NCI-H1092 (cell line): ENCODE measurements at regions not wholly inside any gene's neighbourhood (a gene's known extent, or its start where the extent isn't known, plus 50 kb on each side); places are given as distances from the start of the nearest gene placed in this dataset.
"Not testable (repeated sequence)": the region's sequence is repeated elsewhere in the genome, so short reads cannot be mapped to it uniquely, and the experiment has no call there.

ENCODE experiments used
- DNase-seq: peaks from one replicate; lab custom pipeline; 2025; lab: John Stamatoyannopoulos, UW

DNA sequence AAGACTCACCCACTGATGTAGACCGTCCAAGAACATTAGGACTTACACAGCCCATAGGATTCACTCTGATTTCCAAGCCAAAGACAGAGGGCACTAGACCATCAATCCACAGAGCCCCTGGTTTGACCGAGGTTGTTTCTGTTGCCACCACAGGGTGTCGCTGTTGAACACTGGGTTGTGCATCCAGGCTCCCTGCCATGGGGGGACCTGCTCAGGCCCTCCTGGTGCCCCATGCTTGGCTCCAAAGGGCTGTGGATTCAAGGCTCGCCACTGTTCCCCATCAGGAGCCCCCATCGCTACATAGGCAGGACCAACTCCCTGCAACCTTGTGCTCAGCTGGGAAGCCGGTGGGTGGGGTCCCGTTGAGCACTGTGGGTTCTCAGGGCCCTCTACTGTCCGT lies 128.0 kb upstream of the ANO1 start:
- DNase-seq = no peak

DNA sequence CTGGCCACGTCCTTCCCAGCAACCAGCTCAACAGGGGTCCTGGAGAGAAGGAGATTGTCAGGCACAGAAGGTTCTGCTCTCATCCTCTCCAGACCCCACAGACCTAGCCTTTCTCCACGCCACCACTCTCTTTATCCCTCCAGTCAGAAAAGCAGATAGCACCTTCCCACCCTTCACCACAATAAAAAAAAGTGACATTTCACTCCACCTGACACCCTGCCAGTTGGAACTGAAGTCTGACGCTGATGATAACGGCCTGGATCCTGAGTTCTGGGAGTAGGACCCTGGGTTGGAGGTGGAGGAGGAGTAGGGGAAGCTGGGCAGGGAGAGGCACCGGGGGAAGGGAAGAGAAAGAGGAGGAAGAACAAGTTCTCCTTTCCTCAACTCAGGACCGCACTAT lies 127.5 kb upstream of the ANO1 start:
- no peak for DNase-seq

DNA sequence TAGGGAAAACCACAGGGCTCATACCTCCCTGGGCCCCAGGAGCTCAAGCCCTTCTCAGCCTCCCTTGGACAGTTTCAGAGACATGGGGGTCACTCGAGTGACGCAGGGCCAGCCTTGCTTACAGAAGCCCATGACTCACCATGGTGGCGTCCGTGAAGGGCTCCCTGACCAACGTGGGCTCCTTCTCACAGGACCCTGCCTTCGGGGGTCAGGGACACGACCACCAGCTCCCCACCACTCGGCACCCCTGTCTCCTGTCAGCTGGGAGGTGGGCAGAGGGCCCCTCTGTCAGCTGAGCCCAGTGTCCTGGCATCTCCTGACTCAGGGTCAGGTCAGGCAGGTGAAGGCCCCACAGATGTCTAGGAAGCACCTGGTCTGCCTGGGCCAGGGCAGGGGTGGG lies 126.3 kb upstream of the ANO1 start:
- DNase-seq = no peak

DNA sequence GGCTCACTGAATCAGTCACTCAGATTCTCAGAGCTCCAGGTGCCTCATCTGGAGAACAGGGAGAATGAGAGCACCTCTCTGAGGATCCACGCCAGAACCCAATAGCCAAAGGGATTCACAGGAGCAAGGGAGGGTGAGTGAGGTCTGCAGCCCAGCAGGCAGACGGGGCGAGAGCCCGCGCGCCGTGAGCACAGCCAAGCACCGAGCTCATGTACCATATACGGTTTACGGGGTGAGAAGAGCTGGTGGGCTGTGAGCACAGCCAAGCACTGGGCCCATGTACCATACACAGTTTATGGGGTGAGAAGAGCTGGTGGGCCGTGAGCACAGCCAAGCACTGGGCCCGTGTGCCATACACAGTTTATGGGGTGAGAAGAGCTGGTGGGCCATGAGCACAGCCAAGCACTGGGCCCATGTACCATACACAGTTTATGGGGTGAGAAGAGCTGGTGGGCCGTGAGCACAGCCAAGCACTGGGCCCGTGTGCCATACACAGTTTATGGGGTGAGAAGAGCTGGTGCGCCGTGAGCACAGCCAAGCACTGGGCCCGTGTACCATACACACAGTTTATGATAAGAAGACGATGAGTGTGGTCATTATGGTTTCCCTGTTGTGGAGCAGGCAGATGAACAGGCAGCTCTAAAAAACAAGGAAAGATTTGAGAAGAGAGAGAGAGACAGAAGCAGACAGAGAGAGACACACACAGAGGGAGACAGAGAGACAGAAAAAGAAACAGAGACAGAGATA lies 125.7 kb upstream of the ANO1 start:
- DNase-seq = not testable (repeated sequence)

DNA sequence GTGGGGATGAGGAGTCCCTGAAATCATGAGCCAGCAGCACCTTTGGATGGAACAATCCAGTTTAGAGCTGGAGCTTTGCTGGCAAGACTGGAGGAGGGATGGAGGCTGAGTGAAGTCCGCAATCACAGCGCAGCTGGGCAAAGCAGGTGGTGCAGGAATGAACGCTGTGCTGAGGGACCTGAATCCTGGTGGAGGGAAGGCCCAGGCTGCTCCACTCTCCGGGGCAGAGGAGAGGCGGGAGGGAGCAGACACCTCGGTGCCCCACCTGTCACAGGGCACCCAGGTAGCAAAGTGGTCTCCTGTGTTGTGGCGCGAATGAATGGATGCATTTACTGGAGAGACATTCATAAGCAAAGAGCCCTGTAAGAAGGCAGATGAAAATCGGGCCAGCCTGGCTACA lies 124.8 kb upstream of the ANO1 start:
- DNase-seq = no peak

DNA sequence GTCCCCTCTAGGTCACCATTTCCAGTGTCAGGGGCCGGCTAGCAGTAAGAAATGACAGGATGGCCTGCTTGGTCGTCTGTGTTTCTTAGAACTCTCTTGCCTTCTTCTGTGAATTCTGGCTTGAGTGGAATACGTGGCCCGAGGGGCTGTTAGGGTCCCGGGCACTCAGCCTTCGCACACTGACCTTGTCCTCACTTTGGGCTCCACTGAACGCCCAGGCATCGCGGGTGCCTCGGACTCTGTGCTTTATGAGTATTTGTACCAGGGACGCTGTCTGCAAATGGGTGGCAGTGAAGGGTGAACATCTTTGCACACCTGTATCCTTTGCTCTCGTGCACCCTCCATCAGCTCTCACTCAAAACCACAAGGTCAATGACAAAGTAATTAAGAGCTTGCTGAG lies 123.4 kb upstream of the ANO1 start:
- no peak for DNase-seq

DNA sequence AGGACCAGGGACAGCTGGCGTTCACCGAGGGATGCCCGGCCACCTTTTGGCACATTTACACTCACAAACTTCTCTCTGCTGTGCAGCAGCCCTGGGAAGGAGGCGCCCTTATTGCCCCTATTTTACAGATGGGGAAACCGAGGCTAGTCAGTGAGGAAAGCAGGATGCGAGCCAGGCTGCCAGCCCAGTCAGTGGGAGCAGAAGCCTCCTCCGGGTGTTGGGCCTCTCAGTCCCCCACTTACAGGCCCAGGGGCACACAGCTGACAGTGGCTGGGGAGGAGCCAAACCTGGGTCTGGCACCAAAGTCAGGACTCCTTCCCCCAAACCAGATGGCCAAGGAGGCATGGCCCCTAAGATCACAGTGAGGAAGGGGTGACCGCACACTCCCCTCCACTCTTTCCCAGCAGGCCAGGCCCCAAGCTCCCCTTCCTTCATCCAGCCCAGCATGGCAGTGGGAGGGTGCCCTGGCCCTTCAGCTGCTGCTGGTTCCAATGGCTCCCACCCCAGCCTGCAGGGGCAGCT lies 121.4 kb upstream of the ANO1 start:
- DNase-seq = no peak

DNA sequence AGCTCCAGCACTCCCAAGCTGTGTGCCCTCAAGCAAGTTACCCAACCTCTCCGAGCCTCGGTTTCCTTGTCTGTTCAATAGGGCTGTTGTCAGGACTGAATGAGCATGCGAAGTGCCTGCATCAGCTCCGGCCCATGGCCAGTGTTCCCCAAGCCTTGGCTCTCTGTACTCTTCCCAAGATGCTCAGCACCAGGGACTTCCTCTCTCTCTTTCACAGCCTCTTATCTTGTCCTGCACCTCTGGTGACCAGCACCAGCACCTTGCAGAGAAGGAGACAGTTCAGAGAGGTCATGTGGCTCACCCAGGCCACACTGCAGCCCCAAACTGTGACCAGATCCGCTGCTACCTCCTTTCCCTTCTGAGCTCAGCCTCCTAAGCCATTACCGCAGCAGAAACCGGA lies 120.3 kb upstream of the ANO1 start:
- DNase-seq = no peak

DNA sequence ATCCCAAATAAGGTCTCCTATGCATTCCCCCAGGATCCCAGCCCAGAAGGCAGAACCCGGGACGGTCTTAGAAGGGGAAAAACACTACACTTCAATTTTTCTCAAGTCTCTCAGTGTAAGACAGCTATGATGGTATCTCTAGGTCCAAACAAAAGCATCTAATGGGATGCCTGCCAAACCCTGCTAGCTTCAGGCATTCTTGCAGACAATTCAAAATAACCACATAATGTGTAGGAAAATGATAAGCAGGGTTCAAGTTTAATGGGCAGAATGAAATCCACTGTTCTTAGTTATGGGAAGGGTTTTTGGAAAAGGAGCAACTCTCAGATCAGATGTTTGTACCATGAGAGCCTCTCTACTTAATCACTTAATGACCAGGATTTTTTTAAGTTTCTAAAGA lies 119.8 kb upstream of the ANO1 start:
- no peak for DNase-seq

DNA sequence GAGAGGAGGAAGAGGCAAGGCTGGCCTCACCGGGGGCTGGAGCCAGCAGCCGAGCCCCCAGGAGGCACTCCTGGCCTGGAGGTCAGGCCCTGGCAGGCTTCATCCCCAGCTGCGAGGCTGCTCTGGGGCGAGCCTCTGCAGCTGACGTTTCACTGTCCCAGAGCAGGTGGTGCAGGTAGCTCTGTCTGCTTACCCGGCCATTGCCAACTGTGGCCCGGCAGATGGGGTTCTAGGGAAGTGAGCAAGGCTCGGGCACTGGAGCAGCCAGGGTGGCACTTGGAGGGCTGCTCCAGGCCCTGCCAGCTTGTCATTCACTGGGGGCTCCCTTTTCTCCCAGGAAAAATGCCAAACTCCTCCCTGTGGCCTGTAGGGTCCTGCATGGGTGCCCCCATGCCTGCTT lies 118.7 kb upstream of the ANO1 start:
- DNase-seq = no peak

DNA sequence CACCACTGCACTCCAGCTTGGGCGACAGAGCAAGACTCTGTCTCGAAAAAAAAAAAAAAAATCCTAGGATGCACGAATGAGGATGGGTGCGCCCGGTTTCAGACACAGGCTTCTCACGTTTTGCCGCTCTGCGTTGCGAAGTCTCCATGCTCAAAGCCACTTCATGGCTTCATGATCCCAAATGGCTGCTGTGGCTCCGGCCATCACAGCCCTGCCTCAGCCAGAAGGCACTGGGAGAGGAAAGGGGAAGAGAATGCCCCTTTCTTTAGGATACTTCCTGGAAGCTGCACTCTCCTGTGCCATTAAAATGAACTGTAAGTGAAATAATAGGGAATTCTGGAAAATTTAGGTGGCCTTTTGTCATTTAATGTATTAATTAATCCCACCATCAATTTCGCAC lies 116.4 kb upstream of the ANO1 start:
- DNase-seq = no peak

DNA sequence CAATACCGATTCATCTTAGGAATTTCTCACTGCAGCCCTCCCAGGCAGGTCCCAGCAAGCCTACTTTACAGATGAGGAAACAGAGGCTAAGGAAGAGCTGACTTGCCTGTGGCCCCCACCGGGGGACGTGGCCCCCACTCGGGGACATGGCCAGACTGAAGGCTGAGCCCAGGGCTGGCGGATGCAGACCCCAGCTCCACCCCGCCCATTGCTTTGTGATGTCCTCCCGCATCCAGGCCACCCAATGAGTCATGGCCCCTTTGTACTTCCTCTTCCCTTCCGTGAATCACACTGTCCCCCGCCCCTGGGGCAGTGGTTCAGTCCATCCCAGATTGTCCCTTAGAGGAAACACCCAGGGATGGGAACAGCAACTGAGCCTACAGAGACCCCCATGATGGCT lies 116.0 kb upstream of the ANO1 start:
- DNase-seq = no peak

DNA sequence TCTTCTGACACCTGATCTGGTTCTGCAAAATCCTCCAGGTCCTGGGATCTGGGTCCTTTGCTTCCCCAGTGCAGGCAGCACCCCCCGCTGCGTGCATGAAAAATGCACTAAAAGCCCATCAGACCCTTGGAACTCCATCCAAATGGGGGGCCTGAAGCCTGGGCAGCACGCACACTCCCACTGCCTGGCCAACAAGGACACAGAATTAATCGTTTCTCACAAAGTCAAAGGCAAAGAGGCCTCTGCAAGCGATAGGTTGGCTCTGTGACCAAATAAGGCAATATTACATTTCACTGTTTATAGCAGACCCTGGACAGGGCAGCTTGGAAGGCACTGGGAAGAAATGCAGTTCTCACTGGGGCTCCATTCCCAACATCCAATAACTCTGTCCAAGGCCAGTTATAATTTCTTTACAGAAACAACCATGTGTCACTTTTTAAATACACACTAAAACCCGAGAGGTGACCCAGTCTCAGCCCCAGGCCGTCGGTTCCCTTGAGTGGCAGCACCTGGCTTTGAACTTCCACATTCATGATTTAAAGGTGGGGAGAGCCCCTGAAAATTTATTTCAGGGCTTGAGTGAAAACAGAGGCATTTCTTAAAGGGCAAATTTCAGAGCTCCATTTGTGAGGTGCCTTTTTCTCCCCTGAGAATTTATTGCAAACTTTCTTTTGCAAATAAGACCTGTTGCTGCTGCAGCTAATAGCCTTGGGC lies 114.4 kb upstream of the ANO1 start:
- DNase-seq = no peak

DNA sequence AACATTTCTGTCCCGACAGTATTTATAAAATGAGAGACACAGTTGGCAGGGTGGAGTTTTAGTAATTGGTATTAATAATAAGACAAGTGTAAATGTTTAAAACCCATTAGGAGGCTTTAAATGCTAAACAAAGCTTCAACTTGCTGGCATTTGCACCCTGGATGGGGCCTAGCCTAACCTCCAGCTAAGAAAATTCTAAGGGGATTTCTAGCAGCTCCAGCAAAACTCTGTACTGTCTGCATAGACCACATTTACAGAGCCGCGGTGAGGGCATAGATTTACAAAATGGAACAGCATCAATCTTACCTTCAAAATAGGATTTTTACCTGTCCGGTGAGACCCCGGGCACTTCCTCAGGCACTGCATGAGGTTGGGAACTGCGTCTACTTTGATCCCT lies 113.9 kb upstream of the ANO1 start:
- no peak for DNase-seq

DNA sequence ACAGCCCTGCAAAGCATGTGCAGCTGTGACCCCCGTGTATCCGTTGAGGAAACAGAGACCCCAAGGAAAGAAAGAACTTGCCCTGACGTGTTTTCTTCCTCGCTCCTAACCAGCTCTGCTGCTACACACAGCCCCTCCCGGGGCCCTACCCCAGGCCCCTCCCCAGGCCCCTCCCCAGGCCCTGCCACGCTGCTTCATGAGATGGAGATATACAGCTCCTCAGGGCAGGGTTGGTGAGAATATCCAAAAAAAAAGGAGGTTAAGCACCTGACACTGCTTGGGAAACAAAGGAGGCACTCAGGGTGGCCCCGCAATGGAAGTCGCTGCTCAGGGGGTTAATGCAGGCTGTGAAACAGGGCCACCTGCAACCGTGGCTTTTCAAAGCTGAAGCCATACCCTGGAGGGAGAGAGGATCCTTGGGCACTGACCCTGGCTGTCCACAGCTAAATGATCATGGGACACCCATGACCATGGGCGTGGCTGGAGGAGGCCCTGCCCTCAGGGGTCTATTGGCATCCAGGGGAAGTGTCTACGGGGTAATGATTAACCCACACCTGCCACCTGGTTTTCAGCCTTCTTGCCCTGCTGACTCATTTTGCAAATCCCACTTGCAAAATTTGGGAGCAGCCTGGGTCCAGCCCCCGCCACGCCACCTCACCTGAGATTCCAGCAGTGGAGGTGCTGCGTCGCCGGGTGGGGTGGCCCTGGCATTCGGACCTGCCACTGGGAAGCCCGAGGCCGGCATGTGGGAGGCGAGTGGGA lies 112.1 kb upstream of the ANO1 start:
- DNase-seq = no peak

DNA sequence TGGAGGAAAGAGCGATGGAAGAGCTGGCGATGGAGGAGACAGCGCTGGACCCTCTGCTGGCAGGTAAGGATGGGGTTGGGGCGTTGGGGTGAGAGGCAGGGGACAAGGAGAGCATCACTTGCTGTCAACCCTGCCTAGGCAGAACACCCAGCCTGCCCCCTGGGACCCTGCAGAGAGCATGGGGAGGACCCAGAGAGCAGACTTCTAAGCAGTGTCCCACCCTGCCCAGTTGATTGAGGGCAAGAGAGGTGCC lies 111.6 kb upstream of the ANO1 start:
- no peak for DNase-seq

DNA sequence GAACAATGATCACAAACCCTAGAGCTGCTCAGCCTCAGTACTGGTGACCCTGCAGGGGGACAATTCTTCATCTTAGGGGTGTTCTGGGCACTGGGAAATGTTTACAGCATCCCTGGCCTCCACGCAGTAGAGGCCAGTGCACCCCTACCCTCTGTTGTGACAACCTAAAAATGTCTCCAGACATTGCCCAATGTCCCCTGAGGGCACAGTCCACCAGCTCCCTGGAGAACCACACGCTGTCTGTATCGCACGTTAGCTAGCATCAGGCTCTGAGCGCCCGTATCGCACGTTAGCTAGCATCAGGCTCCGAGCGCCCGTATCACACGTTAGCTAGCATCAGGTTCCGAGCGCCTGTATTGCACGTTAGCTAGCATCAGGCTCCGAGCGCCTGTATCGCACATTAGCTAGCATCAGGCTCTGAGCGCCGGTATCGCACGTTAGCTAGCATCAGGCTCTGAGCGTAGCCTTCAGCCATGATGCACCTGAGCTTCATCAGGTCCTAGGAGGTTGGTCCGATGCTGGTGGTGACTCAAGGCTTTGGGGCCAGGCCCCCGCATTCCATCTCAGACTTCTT lies 111.1 kb upstream of the ANO1 start:
- no peak for DNase-seq

DNA sequence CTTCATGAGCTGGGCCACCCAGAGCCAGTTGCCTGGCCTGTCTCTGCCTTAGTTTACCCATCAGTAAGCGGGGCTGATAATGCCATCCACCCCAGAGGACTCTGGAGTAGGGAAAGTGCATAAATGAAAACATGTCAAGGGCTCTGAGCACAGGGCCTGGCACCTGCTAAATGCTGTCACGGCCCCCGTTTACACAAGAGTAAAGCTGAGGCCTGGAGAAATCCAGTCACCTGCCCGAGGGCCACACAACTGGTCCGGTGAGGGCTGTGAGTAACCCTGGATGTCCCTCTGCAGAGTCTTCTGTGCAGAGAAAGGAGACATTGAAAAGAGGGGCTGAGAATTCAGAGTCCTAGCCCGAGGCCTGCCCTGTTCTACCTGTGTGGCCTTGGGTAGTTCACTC lies 110.6 kb upstream of the ANO1 start:
- no peak for DNase-seq

DNA sequence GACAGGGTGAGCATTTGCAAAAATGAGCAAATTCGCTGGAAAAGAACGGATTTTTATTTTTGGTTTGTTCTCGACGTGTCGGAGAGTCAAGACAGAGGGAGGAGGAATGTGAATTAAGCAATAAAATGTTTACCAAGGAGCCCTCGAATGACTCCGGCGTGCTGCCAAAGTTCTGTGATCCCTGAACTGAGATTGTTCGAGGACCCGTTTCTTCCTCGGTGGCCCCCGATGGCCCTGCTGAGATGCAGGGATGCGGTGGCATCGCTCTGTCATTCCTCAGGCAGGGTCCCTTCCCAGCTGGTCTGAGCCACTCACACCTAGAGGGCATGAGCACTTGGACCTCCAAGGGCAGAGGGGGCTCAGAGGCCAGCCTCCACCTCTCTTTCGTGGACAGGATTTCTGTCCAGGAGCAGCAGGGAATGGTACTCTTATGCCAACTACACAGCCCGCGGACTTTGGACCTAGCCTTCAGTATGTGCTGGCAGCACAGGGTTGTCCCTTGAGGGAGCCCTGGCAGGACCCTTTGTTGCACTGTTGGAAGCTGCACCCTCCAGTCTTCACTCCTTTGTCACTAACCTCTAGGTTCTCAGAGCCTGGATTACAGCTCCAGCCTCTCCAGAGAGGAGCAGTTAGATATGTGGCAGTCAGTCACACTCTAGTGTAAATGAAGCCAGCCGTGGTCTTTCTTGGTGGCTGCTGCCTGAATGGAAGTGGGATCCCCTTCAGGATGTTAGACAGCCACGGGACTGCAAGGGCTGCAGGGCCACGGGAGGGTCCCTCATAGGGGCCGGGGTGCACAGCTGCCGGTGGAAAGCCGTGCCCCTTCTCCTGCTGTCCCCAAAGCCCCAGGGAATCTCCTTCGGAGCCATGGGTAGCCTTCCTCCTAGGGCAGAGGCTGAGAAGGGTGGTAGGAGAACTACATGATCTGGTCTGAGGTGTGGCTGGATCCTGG lies 109.4 kb upstream of the ANO1 start:
- DNase-seq = no peak

DNA sequence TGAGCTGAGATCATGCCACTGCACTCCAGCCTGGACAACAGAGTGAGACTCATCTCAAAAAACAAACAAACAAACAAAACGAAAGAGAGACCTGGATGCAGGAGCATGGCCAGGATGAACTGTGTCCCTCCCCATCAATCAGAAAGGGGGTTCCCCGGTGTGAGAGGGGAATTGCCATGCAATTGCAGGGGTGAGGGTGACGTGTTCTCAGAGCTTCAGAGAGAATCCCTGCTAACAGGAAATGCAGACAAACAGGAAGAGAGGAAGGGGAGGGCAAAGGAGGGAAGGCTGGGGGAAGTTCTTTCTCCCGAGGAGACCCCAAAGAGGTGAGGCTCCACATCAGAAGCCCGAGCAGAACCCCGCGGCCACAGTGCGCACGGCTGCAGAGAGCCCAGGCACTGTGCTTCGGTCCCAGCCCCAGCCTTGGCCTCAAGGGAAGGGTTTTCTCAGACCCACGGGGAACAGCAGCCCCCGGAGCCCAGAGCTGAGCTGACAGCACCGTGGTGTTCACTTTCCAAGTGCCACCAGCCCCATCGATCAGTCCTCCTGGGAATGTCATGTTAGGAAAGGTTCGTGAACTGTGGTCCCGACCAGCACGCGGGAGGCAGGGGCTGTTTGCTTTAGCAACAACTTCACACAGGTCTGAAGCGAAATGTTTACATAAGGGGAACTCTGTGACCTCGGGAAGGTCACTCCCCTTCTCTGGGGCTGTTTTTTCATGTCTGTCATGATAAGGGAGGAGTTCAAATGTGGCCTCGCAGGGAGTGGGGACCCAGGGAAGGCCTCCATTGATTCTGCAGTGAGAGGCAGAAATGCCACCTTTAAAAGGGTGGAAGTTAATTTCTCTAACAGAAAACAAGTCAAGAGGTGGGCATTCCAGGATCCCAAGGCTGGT lies 108.0 kb upstream of the ANO1 start:
- no peak for DNase-seq
